H9 (cell line): ENCODE measurements at regions not wholly inside any gene's neighbourhood (a gene's known extent, or its start where the extent isn't known, plus 50 kb on each side); places are given as distances from the start of the nearest gene placed in this dataset.

ENCODE experiments used
- DNase-seq: peaks from one replicate; pipeline ENCODE4 v3.0.0-alpha.2; 2017
- H2AFZ ChIP-seq: one replicate; pipeline ENCODE4 v1.6.1; 2013; ENCODE audit warnings: mild to moderate bottlenecking, low read length, control low read depth, moderate library complexity
- H2AK5ac ChIP-seq: 2 replicates; pipeline ENCODE4 v1.6.1; 2013; ENCODE audit warnings: low read length, control low read depth, mixed read lengths; ENCODE audit not compliant: insufficient read length
- H2BK120ac ChIP-seq: one replicate; pipeline ENCODE4 v1.6.1; 2013; ENCODE audit warnings: low read depth, mild to moderate bottlenecking, low read length, control low read depth, inconsistent platforms; ENCODE audit not compliant: poor library complexity, severe bottlenecking
- H2BK12ac ChIP-seq: 2 replicates; pipeline ENCODE4 v1.6.1; 2013; ENCODE audit warnings: low read length, control low read depth, mixed read lengths, low read depth; ENCODE audit not compliant: insufficient read length
- H2BK15ac ChIP-seq: 2 replicates; pipeline ENCODE4 v1.6.1; 2013; ENCODE audit warnings: low read depth, low read length, control low read depth
- H2BK20ac ChIP-seq: one replicate; pipeline ENCODE4 v1.6.1; 2013; ENCODE audit warnings: low read depth, mild to moderate bottlenecking, low read length, control low read depth, inconsistent platforms; ENCODE audit not compliant: poor library complexity, severe bottlenecking
- H2BK5ac ChIP-seq: 2 replicates; pipeline ENCODE4 v1.6.1; 2013; ENCODE audit warnings: low read length, control low read depth, mixed read lengths; ENCODE audit not compliant: insufficient read length
- H3K14ac ChIP-seq: 2 replicates; pipeline ENCODE4 v1.6.1; 2013; ENCODE audit warnings: low read length, control low read depth; ENCODE audit not compliant: insufficient read depth
- H3K18ac ChIP-seq: 2 replicates; pipeline ENCODE4 v1.6.1; 2013; ENCODE audit warnings: low read depth, mild to moderate bottlenecking, mixed read lengths, low read length, control low read depth; ENCODE audit not compliant: insufficient read length
- H3K23ac ChIP-seq: 2 replicates; pipeline ENCODE4 v1.6.1; 2013; ENCODE audit warnings: low read length, control low read depth, mixed read lengths, low read depth; ENCODE audit not compliant: insufficient read length
- H3K23me2 ChIP-seq: 2 replicates; pipeline ENCODE4 v1.6.1; 2013; ENCODE audit warnings: low read depth, mild to moderate bottlenecking, mixed read lengths, low read length, control low read depth; ENCODE audit not compliant: insufficient read length, poor library complexity, severe bottlenecking
- H3K27ac ChIP-seq: 2 replicates; pipeline ENCODE4 v1.5.1; 2013; ENCODE audit warnings: low read length, control low read depth, mixed read lengths, low read depth; ENCODE audit not compliant: insufficient read length
- H3K27me3 ChIP-seq: 2 replicates; pipeline ENCODE4 v1.6.1; 2013; ENCODE audit warnings: low read length, control low read depth, inconsistent platforms; ENCODE audit not compliant: insufficient read depth
- H3K4ac ChIP-seq: 2 replicates; pipeline ENCODE4 v1.6.1; 2013; ENCODE audit warnings: low read depth, mild to moderate bottlenecking, control low read depth, inconsistent platforms, low read length, moderate library complexity
- H3K4me1 ChIP-seq: 2 replicates; pipeline ENCODE4 v1.6.1; 2013; ENCODE audit warnings: low read length, control low read depth, inconsistent platforms; ENCODE audit not compliant: insufficient read depth
- H3K4me2 ChIP-seq: 2 replicates; pipeline ENCODE4 v1.6.1; 2013; ENCODE audit warnings: low read length, control low read depth, mixed read lengths; ENCODE audit not compliant: insufficient read length, insufficient read depth
- H3K56ac ChIP-seq: 2 replicates; pipeline ENCODE4 v1.6.1; 2013; ENCODE audit warnings: low read depth, mild to moderate bottlenecking, mixed read lengths, low read length, control low read depth; ENCODE audit not compliant: insufficient read length
- H3K79me1 ChIP-seq: 2 replicates; pipeline ENCODE4 v1.6.1; 2013; ENCODE audit warnings: low read depth, mild to moderate bottlenecking, moderate library complexity, low read length, control low read depth, inconsistent platforms; ENCODE audit not compliant: insufficient read depth, poor library complexity, severe bottlenecking
- H3K79me2 ChIP-seq: 2 replicates; pipeline ENCODE4 v1.6.1; 2013; ENCODE audit warnings: low read length, control low read depth, inconsistent platforms; ENCODE audit not compliant: insufficient read depth
- H3K9ac ChIP-seq: 2 replicates; pipeline ENCODE4 v1.6.1; 2013; ENCODE audit warnings: low read length, control low read depth, mixed read lengths; ENCODE audit not compliant: insufficient read length; ENCODE audit errors: extremely low read depth
- H3K9me3 ChIP-seq: one replicate; pipeline ENCODE4 v1.6.1; 2013; ENCODE audit warnings: low read depth, low read length, inconsistent platforms; ENCODE audit not compliant: control insufficient read depth
- H3T11ph ChIP-seq: one replicate; pipeline ENCODE4 v1.6.1; 2013; ENCODE audit warnings: mild to moderate bottlenecking, low read length, control low read depth, inconsistent platforms
- H4K20me1 ChIP-seq: one replicate; pipeline ENCODE4 v1.6.1; 2013; ENCODE audit not compliant: control insufficient read depth, insufficient read length, insufficient read depth
- H4K5ac ChIP-seq: 2 replicates; pipeline ENCODE4 v1.6.1; 2013; ENCODE audit warnings: low read depth, mild to moderate bottlenecking, mixed read lengths, low read length, control low read depth; ENCODE audit not compliant: insufficient read length
- H4K8ac ChIP-seq: replicated peaks from 2 replicates; pipeline ENCODE4 v1.6.1; 2013; ENCODE audit warnings: low read length, control low read depth, mixed read lengths, low read depth; ENCODE audit not compliant: insufficient read length
- H4K91ac ChIP-seq: 2 replicates; pipeline ENCODE4 v1.6.1; 2013; ENCODE audit warnings: low read depth, mild to moderate bottlenecking, moderate library complexity, mixed read lengths, low read length, control low read depth; ENCODE audit not compliant: insufficient read length
- H3K27ac Mint-ChIP-seq, 3 experiments: 2 replicates in 2 of 3; 3 replicates in 1 of 3; pipeline ENCODE4 v1.8.0; 2020 to 2021; ENCODE audit warnings: mixed read lengths in 3 of 3, mild to moderate bottlenecking in 1 of 3, moderate library complexity in 1 of 3
- H3K27me3 Mint-ChIP-seq: 2 replicates; pipeline ENCODE4 v1.8.0; 2021; ENCODE audit warnings: low read depth, mild to moderate bottlenecking, moderate library complexity, mixed read lengths
- H3K36me3 Mint-ChIP-seq, 3 experiments: 2 replicates in 2 of 3; 3 replicates in 1 of 3; pipeline ENCODE4 v1.8.0; 2020 to 2021; ENCODE audit warnings: low read depth in 3 of 3, mixed read lengths in 3 of 3; ENCODE audit not compliant: insufficient read depth in 1 of 3
- H3K4me1 Mint-ChIP-seq, 2 experiments: 2 replicates each; pipeline ENCODE4 v1.8.0; 2020; ENCODE audit warnings: mixed read lengths in 2 of 2
- H3K4me3 Mint-ChIP-seq, 2 experiments: 2 replicates in 1 of 2; 3 replicates in 1 of 2; pipeline ENCODE4 v1.8.0; 2020 to 2021; ENCODE audit warnings: mild to moderate bottlenecking in 2 of 2, mixed read lengths in 2 of 2, moderate library complexity in 1 of 2
- H3K9me3 Mint-ChIP-seq, 2 experiments: 2 replicates in 1 of 2; 3 replicates in 1 of 2; pipeline ENCODE4 v1.8.0; 2020; ENCODE audit warnings: mild to moderate bottlenecking in 2 of 2, mixed read lengths in 2 of 2, moderate library complexity in 1 of 2
- WGBS: extraction: QIAGEN DNeasy Blood & Tissue Kit; methylation state at CpG from one replicate; pipeline ENCODE4 v1.1.7; 2013; ENCODE audit warnings: missing lambda C conversion rate, low lambda C conversion rate, mixed read lengths; ENCODE audit not compliant: insufficient read length; ENCODE audit errors: extremely low coverage; 5-methylcytosine and 5-hydroxymethylcytosine counted together
- TF ChIP-seq, protein P1 (sequence below): fragments of 200-600 bp; sonication (generic); conservative IDR thresholded peaks from 3 replicates; pipeline ENCODE4 v1.8.0; 2021; ENCODE audit warnings: antibody characterized with exemption, mild to moderate bottlenecking

DNA sequence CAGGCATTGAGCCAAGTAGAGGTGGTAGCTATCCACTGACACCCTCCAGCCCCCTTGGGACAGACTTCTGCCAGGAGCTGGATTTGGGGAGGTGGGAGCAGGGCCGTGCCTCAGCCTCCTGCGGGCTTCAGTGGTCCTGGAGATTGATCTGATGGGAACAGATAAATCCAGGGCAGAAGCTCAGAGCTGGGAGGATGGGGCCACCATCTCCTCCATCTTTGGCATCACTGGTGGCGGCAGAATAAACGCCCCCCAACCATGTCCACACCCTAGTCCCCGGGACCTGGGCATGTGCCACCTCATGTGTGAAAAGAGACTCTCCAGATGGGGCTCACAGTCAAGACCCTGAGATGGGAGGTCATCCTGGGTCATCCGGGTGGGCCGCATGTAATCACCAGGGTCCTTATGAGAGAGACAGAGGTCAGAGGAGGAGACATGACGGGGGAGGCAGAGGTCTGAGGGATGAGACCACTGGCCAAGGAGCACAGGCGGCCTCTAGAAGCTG is 209.6 kb upstream of the RTL1 start:
- H3K14ac ChIP-seq: no peak overlapping the region
- H4K5ac ChIP-seq: no peak overlapping the region
- H3K4ac ChIP-seq: no peak overlapping the region
- Mint-ChIP-seq H3K36me3 (no peaks in the 10 kb centered on the region; a peak in 1 of 7 replicates), H3K27ac (no peak overlapping the region), H3K4me1 (peaks cover 11 to 14% of the 10 kb centered on the region in 2 experiments), H3K9me3 (peaks cover 0 to 4% of the 10 kb centered on the region in 2 experiments; a peak in 1 of 5 replicates), H3K4me3 (no peak overlapping the region), H3K27me3 (peaks cover 21% of the 10 kb centered on the region)
- H3K23ac ChIP-seq: no peak overlapping the region
- TF ChIP-seq, protein P1, sequence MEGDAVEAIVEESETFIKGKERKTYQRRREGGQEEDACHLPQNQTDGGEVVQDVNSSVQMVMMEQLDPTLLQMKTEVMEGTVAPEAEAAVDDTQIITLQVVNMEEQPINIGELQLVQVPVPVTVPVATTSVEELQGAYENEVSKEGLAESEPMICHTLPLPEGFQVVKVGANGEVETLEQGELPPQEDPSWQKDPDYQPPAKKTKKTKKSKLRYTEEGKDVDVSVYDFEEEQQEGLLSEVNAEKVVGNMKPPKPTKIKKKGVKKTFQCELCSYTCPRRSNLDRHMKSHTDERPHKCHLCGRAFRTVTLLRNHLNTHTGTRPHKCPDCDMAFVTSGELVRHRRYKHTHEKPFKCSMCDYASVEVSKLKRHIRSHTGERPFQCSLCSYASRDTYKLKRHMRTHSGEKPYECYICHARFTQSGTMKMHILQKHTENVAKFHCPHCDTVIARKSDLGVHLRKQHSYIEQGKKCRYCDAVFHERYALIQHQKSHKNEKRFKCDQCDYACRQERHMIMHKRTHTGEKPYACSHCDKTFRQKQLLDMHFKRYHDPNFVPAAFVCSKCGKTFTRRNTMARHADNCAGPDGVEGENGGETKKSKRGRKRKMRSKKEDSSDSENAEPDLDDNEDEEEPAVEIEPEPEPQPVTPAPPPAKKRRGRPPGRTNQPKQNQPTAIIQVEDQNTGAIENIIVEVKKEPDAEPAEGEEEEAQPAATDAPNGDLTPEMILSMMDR: no peak
- H2AK5ac ChIP-seq: no peak overlapping the region
- H3K79me1 ChIP-seq: no peaks in the 10 kb centered on the region
- no peak overlapping the region for H4K8ac ChIP-seq
- H3K27me3 ChIP-seq: no peaks in the 10 kb centered on the region
- H3K27ac ChIP-seq: no peak overlapping the region
- no peak for DNase-seq
- no peaks in the 10 kb centered on the region for H3K9me3 ChIP-seq
- H2BK15ac ChIP-seq: no peak overlapping the region
- no peaks in the 10 kb centered on the region for H3K4me1 ChIP-seq
- no peaks in the 10 kb centered on the region for H3K23me2 ChIP-seq
- no peaks in the 10 kb centered on the region for H4K20me1 ChIP-seq
- no peak overlapping the region for H2BK12ac ChIP-seq
- H3K9ac ChIP-seq: no peak overlapping the region
- H4K91ac ChIP-seq: no peak overlapping the region
- no peak overlapping the region for H3K56ac ChIP-seq
- H2BK20ac ChIP-seq: no peak overlapping the region
- H3T11ph ChIP-seq: no peak overlapping the region
- H3K4me2 ChIP-seq: no peak overlapping the region
- H3K79me2 ChIP-seq: no peaks in the 10 kb centered on the region
- H3K18ac ChIP-seq: no peak overlapping the region
- H2BK5ac ChIP-seq: no peak overlapping the region
- no peak overlapping the region for H2AFZ ChIP-seq
- H2BK120ac ChIP-seq: no peak overlapping the region
- WGBS: no CpG with 5 or more reads among the region's 9 CpGs
